Tibial nerve (tissue), 4 donors: ENCODE measurements at regions not wholly inside any gene's neighbourhood (a gene's known extent, or its start where the extent isn't known, plus 50 kb on each side); places are given as distances from the start of the nearest gene placed in this dataset.

Experiments used
- EP300 ChIP-seq, 2 donors: sonication (generic); formaldehyde crosslinking; IDR thresholded peaks; one replicate each; pipeline ENCODE4 v1.6.1; 2017; ENCODE audit warnings: antibody characterized with exemption in 2 of 2, mild to moderate bottlenecking in 1 of 2
- POLR2A ChIP-seq, 2 donors: fragments of 450-650 bp; IDR thresholded peaks; one replicate each; pipeline ENCODE4 v1.6.1; 2017; ENCODE audit warnings: antibody characterized with exemption in 2 of 2, mild to moderate bottlenecking in 2 of 2, moderate library complexity in 2 of 2
- TF ChIP-seq, protein P1 (sequence below), 5 experiments: fragments of 200-600 bp in 3 of 5; fragments of 450-650 bp in 2 of 5; sonication (generic) in 3 of 5; IDR thresholded peaks; one replicate each; pipeline ENCODE4 v1.5.1; 2016 to 2019; ENCODE audit warnings: antibody characterized with exemption in 5 of 5, mild to moderate bottlenecking in 3 of 5, moderate library complexity in 2 of 5

DNA sequence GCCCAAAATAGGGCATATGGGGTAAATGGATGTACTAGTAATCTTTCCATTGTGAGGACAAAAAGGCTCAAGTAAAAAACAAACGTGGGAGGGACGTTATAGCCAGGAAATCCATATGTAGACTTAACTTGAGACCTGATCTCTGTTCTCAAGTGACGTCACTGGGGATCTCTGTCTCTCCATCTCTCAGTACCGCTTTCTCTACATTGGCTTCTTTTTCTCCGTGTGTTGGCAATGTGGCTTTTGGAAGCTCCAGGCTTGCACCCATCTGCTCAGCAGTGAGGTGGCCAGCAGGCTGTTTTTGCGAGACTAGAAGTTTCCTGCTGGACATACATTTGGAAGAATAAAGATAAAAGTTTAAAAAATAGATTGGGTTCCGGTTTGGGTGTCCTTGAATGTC lies 66.0 kb upstream of the NRXN3 start:
- TF ChIP-seq, protein P1, sequence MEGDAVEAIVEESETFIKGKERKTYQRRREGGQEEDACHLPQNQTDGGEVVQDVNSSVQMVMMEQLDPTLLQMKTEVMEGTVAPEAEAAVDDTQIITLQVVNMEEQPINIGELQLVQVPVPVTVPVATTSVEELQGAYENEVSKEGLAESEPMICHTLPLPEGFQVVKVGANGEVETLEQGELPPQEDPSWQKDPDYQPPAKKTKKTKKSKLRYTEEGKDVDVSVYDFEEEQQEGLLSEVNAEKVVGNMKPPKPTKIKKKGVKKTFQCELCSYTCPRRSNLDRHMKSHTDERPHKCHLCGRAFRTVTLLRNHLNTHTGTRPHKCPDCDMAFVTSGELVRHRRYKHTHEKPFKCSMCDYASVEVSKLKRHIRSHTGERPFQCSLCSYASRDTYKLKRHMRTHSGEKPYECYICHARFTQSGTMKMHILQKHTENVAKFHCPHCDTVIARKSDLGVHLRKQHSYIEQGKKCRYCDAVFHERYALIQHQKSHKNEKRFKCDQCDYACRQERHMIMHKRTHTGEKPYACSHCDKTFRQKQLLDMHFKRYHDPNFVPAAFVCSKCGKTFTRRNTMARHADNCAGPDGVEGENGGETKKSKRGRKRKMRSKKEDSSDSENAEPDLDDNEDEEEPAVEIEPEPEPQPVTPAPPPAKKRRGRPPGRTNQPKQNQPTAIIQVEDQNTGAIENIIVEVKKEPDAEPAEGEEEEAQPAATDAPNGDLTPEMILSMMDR (IDR thresholded peaks at IDR 0.05): no peak
- TF ChIP-seq EP300 (IDR thresholded peaks at IDR 0.05): no peak
- TF ChIP-seq POLR2A (IDR thresholded peaks at IDR 0.05): no peak
